Ascending aorta (tissue), 2 donors: ENCODE measurements at regions not wholly inside any gene's neighbourhood (a gene's known extent, or its start where the extent isn't known, plus 50 kb on each side); places are given as distances from the start of the nearest gene placed in this dataset.
"Not testable (repeated sequence)": the region's sequence is repeated elsewhere in the genome, so short reads cannot be mapped to it uniquely, and the experiment has no call there.

Experiments
- DNase-seq, 2 donors: peaks; one replicate each; pipeline ENCODE4 v3.0.0-alpha.2; 2019; ENCODE audit warnings: low spot score in 2 of 2
- H3K27ac ChIP-seq, 2 donors: fragments of 200-600 bp; sonication (generic); one replicate each; pipeline ENCODE4 v1.5.1; 2016 to 2017; ENCODE audit warnings: mild to moderate bottlenecking in 1 of 2
- H3K27me3 ChIP-seq: fragments of 200-600 bp; sonication (generic); one replicate; pipeline ENCODE4 v1.5.1; 2017
- H3K36me3 ChIP-seq, 2 donors: fragments of 200-600 bp; sonication (generic); one replicate each; pipeline ENCODE4 v1.5.1; 2016
- H3K4me1 ChIP-seq, 2 donors: fragments of 200-600 bp; sonication (generic); one replicate each; pipeline ENCODE4 v1.5.1; 2016 to 2017; ENCODE audit warnings: mild to moderate bottlenecking in 1 of 2
- H3K4me3 ChIP-seq, 2 donors: fragments of 200-600 bp; sonication (generic); one replicate each; pipeline ENCODE4 v1.5.1; 2016 to 2017; ENCODE audit warnings: mild to moderate bottlenecking in 1 of 2
- H3K9me3 ChIP-seq, 2 donors: fragments of 200-600 bp; sonication (generic); one replicate each; pipeline ENCODE4 v1.5.1; 2016
- intact Hi-C: fragments of 100-400 bp; cut with DNase I; formaldehyde crosslinking; loops from one replicate; pipeline ENCODE4 v1.15.1; 2023
- TF ChIP-seq, protein P1 (sequence below), 3 experiments: fragments of 200-600 bp in 2 of 3; fragments of 450-650 bp in 1 of 3; sonication (generic) in 2 of 3; IDR thresholded peaks; one replicate each; pipeline ENCODE4 v1.5.1; 2016 to 2019; ENCODE audit warnings: antibody characterized with exemption in 3 of 3, mild to moderate bottlenecking in 1 of 3, moderate library complexity in 1 of 3

- intact Hi-C loops, result no loop called here
Measured at GRCh38 chr13:87322386-87322785, 348.8 kb upstream of the SLITRK5 start.

DNA sequence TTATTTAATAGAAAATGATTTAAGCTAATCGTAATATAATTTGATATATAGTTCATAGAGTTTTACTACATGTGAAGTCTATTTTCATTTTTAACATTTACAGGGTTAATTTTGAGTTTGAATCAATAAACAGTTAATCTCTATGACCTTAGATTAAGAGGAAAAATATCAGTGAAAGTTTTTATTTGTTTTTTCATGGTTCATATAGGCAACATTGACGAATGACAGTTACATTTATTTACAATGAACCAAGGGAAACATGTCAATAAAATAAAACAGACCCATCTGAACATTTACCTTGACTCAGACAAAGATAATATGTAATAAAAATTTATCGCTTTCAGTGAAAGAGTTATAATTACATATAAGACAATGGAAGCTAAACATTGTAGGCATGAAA is 346.6 kb upstream of the SLITRK5 start:
- Histone ChIP-seq H3K27ac (no peak overlapping the region), H3K4me1 (no peaks in the 10 kb centered on the region), H3K9me3 (no peaks in the 10 kb centered on the region), H3K4me3 (no peak overlapping the region), H3K36me3 (no peaks in the 10 kb centered on the region), H3K27me3 (no peaks in the 10 kb centered on the region)
- DNase-seq, result no peak
- TF ChIP-seq, protein P1, sequence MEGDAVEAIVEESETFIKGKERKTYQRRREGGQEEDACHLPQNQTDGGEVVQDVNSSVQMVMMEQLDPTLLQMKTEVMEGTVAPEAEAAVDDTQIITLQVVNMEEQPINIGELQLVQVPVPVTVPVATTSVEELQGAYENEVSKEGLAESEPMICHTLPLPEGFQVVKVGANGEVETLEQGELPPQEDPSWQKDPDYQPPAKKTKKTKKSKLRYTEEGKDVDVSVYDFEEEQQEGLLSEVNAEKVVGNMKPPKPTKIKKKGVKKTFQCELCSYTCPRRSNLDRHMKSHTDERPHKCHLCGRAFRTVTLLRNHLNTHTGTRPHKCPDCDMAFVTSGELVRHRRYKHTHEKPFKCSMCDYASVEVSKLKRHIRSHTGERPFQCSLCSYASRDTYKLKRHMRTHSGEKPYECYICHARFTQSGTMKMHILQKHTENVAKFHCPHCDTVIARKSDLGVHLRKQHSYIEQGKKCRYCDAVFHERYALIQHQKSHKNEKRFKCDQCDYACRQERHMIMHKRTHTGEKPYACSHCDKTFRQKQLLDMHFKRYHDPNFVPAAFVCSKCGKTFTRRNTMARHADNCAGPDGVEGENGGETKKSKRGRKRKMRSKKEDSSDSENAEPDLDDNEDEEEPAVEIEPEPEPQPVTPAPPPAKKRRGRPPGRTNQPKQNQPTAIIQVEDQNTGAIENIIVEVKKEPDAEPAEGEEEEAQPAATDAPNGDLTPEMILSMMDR (IDR thresholded peaks at IDR 0.05), result no peak
- intact Hi-C loops, result no loop called here

More at GRCh38 chr13:87322386-87322785, 348.8 kb upstream of the SLITRK5 start:
- Histone ChIP-seq H3K27ac (no peak overlapping the region), H3K9me3 (no peaks in the 10 kb centered on the region), H3K4me1 (no peaks in the 10 kb centered on the region), H3K4me3 (no peak overlapping the region), H3K27me3 (no peaks in the 10 kb centered on the region), H3K36me3 (no peaks in the 10 kb centered on the region)
- DNase-seq, result no peak
- TF ChIP-seq, protein P1 (IDR thresholded peaks at IDR 0.05), result no peak

DNA sequence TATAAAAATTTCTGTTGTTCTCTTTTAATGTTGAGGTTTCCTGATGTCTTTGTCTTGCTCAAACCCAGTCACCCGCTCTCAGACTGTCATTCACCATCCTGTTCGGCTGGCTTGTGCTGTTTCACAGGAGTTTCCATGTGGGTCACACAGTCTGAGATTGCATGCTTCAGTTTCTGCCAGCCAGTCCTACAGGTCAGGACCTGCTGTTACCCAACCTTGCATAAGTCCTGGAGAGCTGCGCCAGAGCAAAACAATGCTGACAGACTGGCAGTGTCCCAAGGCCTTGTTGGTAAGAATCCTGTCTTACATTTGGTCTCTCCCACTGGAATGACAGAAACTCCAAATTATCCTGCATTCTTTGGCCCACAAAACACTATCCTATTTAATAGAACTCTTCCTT is 340.0 kb upstream of the SLITRK5 start:
- TF ChIP-seq, protein P1 (IDR thresholded peaks at IDR 0.05), result no peak
- Histone ChIP-seq H3K27ac (no peak overlapping the region), H3K4me1 (no peaks in the 10 kb centered on the region), H3K36me3 (no peaks in the 10 kb centered on the region), H3K4me3 (no peak overlapping the region), H3K27me3 (no peaks in the 10 kb centered on the region), H3K9me3 (no peaks in the 10 kb centered on the region)
- no peak for DNase-seq
- intact Hi-C loops, result no loop called here

- TF ChIP-seq, protein P1 (IDR thresholded peaks at IDR 0.05), result no peak
- H3K36me3 ChIP-seq, result no peaks in the 10 kb centered on the region
- no peak overlapping the region for H3K4me3 ChIP-seq
- H3K27ac ChIP-seq, result no peak overlapping the region
- intact Hi-C loops, result no loop called here
- DNase-seq, result no peak
- H3K27me3 ChIP-seq, result no peaks in the 10 kb centered on the region
- H3K4me1 ChIP-seq, result no peaks in the 10 kb centered on the region
- H3K9me3 ChIP-seq, result no peaks in the 10 kb centered on the region
Measured at GRCh38 chr13:87333599-87333998, 337.6 kb upstream of the SLITRK5 start.

- Histone ChIP-seq H3K27me3 (no peaks in the 10 kb centered on the region), H3K27ac (no peak overlapping the region), H3K36me3 (no peaks in the 10 kb centered on the region), H3K9me3 (no peaks in the 10 kb centered on the region), H3K4me3 (no peak overlapping the region), H3K4me1 (no peaks in the 10 kb centered on the region)
- TF ChIP-seq, protein P1 (IDR thresholded peaks at IDR 0.05), result no peak
- intact Hi-C loops, result no loop called here
- no peak for DNase-seq
Measured at GRCh38 chr13:87334176-87334575, 337.0 kb upstream of the SLITRK5 start.

DNA sequence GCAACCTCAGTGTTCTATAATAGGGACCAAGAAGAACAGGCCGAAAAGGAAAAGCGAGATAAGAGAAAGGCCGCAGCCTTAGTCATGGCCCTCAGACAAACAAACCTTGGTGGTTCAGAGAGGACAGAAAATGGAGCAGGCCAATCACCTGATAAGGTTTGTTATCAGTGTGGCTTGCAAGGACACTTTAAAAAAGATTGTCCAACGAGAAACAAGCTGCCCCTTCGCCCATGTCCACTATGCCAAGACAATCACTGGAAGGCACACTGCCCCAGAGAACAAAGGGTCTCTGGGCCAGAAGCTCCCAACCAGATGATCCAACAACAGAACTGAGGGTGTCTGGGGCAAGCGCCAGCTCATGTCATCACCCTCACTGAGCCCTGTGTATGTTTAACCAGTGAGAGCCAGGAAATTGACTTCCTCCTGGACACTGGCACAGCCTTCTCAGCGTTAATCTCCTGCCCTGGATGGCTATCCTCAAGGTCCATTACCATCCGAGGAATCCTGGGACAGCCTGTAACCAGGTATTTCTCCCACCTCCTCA is 334.8 kb upstream of the SLITRK5 start:
- H3K36me3 ChIP-seq, H3K27ac ChIP-seq, H3K4me3 ChIP-seq, H3K4me1 ChIP-seq, H3K27me3 ChIP-seq, DNase-seq, H3K9me3 ChIP-seq, intact Hi-C loops: not testable (repeated sequence)
